ENCODE measurements at regions not wholly inside any gene's neighbourhood (a gene's known extent, or its start where the extent isn't known, plus 50 kb on each side); places are given as distances from the start of the nearest gene placed in this dataset.

DNA sequence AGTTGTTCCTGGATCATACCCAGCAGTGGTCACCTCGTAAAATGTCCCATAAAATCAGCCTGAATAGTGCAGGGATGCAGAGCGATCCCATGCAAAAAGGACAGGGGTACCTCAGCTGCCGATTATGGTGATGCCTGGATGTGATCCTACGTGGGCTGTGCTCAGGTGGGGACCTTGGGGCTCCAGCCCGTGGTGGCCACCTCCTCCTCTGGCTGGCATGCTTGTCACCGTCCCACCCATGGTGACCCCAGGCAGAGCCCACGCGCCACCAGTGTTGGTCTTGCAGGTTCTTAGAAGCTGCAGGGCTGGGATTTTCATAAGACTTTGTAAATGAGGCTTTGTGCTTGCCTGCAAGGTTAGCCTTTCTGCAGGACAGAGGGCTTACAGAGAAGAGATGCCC, 97.2 kb downstream of the GLRX3 start:
- H2AFZ ChIP-seq (ENCODE audit: low read length) = no peak overlapping the region
- H3K79me2 ChIP-seq (ENCODE audit: insufficient read depth, low read length) = no peaks in the 10 kb centered on the region
- peaks cover 10 to 27% of the 10 kb centered on the region in 2 experiments for H3K9me3 Mint-ChIP-seq
- H4K8ac ChIP-seq (replicated peaks; ENCODE audit: insufficient read length, low read depth, low read length) = no peak overlapping the region
- no peak overlapping the region for H2BK120ac ChIP-seq (ENCODE audit: low read depth, low read length, poor library complexity, severe bottlenecking)
- H3K27ac ChIP-seq (ENCODE audit: insufficient read length, low read depth, low read length) = no peak overlapping the region
- H3K14ac ChIP-seq (ENCODE audit: insufficient read depth, low read length) = no peak overlapping the region; the same call in 1 of the 2 replicates
- H3K4me1 Mint-ChIP-seq = no peaks in the 10 kb centered on the region
- no peaks in the 10 kb centered on the region for H3K23me2 ChIP-seq (ENCODE audit: insufficient read length, low read depth, low read length, poor library complexity, severe bottlenecking)
- H4K5ac ChIP-seq (ENCODE audit: insufficient read length, low read depth, low read length) = no peak overlapping the region
- no peak overlapping the region for H3K27ac Mint-ChIP-seq
- H3K4me3 Mint-ChIP-seq = no peak overlapping the region
- H4K20me1 ChIP-seq (ENCODE audit: control insufficient read depth, insufficient read depth, insufficient read length) = no peaks in the 10 kb centered on the region
- no peaks in the 10 kb centered on the region for H3K79me1 ChIP-seq (ENCODE audit: insufficient read depth, low read depth, low read length, poor library complexity, severe bottlenecking)
- TF ChIP-seq, protein P1, sequence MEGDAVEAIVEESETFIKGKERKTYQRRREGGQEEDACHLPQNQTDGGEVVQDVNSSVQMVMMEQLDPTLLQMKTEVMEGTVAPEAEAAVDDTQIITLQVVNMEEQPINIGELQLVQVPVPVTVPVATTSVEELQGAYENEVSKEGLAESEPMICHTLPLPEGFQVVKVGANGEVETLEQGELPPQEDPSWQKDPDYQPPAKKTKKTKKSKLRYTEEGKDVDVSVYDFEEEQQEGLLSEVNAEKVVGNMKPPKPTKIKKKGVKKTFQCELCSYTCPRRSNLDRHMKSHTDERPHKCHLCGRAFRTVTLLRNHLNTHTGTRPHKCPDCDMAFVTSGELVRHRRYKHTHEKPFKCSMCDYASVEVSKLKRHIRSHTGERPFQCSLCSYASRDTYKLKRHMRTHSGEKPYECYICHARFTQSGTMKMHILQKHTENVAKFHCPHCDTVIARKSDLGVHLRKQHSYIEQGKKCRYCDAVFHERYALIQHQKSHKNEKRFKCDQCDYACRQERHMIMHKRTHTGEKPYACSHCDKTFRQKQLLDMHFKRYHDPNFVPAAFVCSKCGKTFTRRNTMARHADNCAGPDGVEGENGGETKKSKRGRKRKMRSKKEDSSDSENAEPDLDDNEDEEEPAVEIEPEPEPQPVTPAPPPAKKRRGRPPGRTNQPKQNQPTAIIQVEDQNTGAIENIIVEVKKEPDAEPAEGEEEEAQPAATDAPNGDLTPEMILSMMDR (conservative IDR thresholded peaks at IDR 0.05) = no peak
- H3K27me3 Mint-ChIP-seq (ENCODE audit: low read depth) = peaks cover 4% of the 10 kb centered on the region
- H3K36me3 Mint-ChIP-seq (ENCODE audit: insufficient read depth in 1 of 3, low read depth in 3 of 3) = peaks cover 0 to 3% (median 2%) of the 10 kb centered on the region in 3 experiments; a peak in 4 of 7 replicates
- H3K56ac ChIP-seq (ENCODE audit: insufficient read length, low read depth, low read length) = no peak overlapping the region
- H3K9me3 ChIP-seq (ENCODE audit: control insufficient read depth, low read depth, low read length) = no peaks in the 10 kb centered on the region
- H3K4me1 ChIP-seq (ENCODE audit: insufficient read depth, low read length) = no peaks in the 10 kb centered on the region
- no peak overlapping the region for H4K91ac ChIP-seq (ENCODE audit: insufficient read length, low read depth, low read length)
- no peak overlapping the region for H2BK12ac ChIP-seq (ENCODE audit: insufficient read length, low read depth, low read length)
- no peak overlapping the region for H2BK5ac ChIP-seq (ENCODE audit: insufficient read length, low read length)
- no peak overlapping the region for H3T11ph ChIP-seq (ENCODE audit: low read length)
- H3K23ac ChIP-seq (ENCODE audit: insufficient read length, low read depth, low read length) = no peak overlapping the region
- H3K9ac ChIP-seq (ENCODE audit: extremely low read depth, insufficient read length, low read length) = no peak overlapping the region
- no CpG with 5 or more reads among the region's 8 CpGs for WGBS (ENCODE audit: extremely low coverage, insufficient read length, low lambda C conversion rate)
- H2BK15ac ChIP-seq (ENCODE audit: low read depth, low read length) = no peak overlapping the region
- H2BK20ac ChIP-seq (ENCODE audit: low read depth, low read length, poor library complexity, severe bottlenecking) = no peak overlapping the region
- H3K4me2 ChIP-seq (ENCODE audit: insufficient read depth, insufficient read length, low read length) = no peak overlapping the region
- H3K27me3 ChIP-seq (ENCODE audit: insufficient read depth, low read length) = no peaks in the 10 kb centered on the region; the same call in 1 of the 2 replicates
- H2AK5ac ChIP-seq (ENCODE audit: insufficient read length, low read length) = no peak overlapping the region
- no peak for DNase-seq
- no peak overlapping the region for H3K4ac ChIP-seq (ENCODE audit: low read depth, low read length)
- H3K18ac ChIP-seq (ENCODE audit: insufficient read length, low read depth, low read length) = no peak overlapping the region

All from H9 (cell line).